NCI-H1092 treated with DMSO at 0.1 percent for 48 hours (cell line): ENCODE measurements at regions not wholly inside any gene's neighbourhood (a gene's known extent, or its start where the extent isn't known, plus 50 kb on each side); places are given as distances from the start of the nearest gene placed in this dataset.

Experiments used
- DNase-seq: peaks from one replicate; lab custom pipeline; 2025; lab: John Stamatoyannopoulos, UW

- no peak for DNase-seq
These were observed 146.2 kb downstream of the DACT1 start for GRCh38 chr14:58783792-58784511.

- DNase-seq: no peak
These were observed 147.2 kb downstream of the DACT1 start for GRCh38 chr14:58784931-58785330.

- DNase-seq: no peak
These were observed 147.9 kb downstream of the DACT1 start for GRCh38 chr14:58785701-58786100.

GRCh38 chr14:58787592-58787991, 149.8 kb downstream of the DACT1 start:
- no peak for DNase-seq

GRCh38 chr14:58788655-58789503, 151.1 kb downstream of the DACT1 start:
- no peak for DNase-seq

GRCh38 chr14:58789736-58790135, 152.0 kb downstream of the DACT1 start:
- DNase-seq: no peak

- no peak for DNase-seq
These were observed 154.7 kb downstream of the DACT1 start for GRCh38 chr14:58792416-58792815.

- DNase-seq: no peak
These were observed 155.5 kb downstream of the DACT1 start for GRCh38 chr14:58793131-58793740.

- DNase-seq: no peak
These were observed 157.4 kb downstream of the DACT1 start for GRCh38 chr14:58794993-58795762.

GRCh38 chr14:58796242-58797009, 158.7 kb downstream of the DACT1 start:
- no peak for DNase-seq

- DNase-seq: no peak
These were observed 159.3 kb downstream of the DACT1 start for GRCh38 chr14:58797010-58797429.

- no peak for DNase-seq
These were observed 160.4 kb downstream of the DACT1 start for GRCh38 chr14:58798173-58798572.

GRCh38 chr14:58801086-58801485, 163.3 kb downstream of the DACT1 start:
- no peak for DNase-seq

- DNase-seq: peak; percentile 59
These were observed 167.3 kb downstream of the DACT1 start for GRCh38 chr14:58805057-58805456.

- DNase-seq: peak; percentile 98
These were observed 168.0 kb downstream of the DACT1 start for GRCh38 chr14:58805605-58806409.

GRCh38 chr14:58807191-58807590, 169.4 kb downstream of the DACT1 start:
- no peak for DNase-seq

- peak; percentile 51 for DNase-seq
These were observed 171.1 kb downstream of the DACT1 start for GRCh38 chr14:58808828-58809227.

- no peak for DNase-seq
These were observed 171.8 kb downstream of the DACT1 start for GRCh38 chr14:58809520-58809919.

GRCh38 chr14:58812050-58812910, 174.5 kb downstream of the DACT1 start:
- no peak for DNase-seq
